ENCODE measurements at regions not wholly inside any gene's neighbourhood (a gene's known extent, or its start where the extent isn't known, plus 50 kb on each side); places are given as distances from the start of the nearest gene placed in this dataset.

DNA sequence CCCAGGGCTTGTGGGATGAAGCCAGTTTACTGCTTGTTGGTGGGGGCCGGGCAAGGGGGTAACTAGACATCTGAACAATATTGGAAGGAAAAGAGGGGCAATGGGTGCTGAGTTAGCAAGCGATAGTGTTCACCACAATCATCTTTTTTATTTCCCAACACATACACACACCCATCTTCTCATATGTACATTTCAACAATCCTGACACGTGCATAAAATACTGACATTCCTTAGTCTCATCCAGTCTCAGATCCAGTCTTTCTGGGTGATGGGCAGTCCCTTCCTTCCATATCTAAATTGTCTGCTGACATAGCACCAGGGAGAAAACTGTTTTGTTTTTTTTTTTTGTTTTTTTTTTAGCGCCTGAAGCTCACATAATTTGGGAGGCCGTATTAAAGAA is 333.6 kb upstream of the TRPC7 start:
- peaks cover 1 to 2% of the 10 kb centered on the region in 2 donors for H3K27me3 Mint-ChIP-seq
- no peaks in the 10 kb centered on the region for H3K27me3 ChIP-seq (ENCODE audit: insufficient read depth, low read length)
- no peaks in the 10 kb centered on the region for H3K36me3 ChIP-seq (ENCODE audit: insufficient read depth, low read length)
- ChIA-PET CTCF (ENCODE audit: partially characterized antibody) (no interaction called here), POLR2A (ENCODE audit: partially characterized antibody) (no interaction called here)
- DNase-seq = no peak
- no peak overlapping the region for H3K27ac ChIP-seq (ENCODE audit: low read depth, low read length)
- H3K4me1 ChIP-seq (ENCODE audit: insufficient read depth, low read length) = no peaks in the 10 kb centered on the region
- H3K4me3 ChIP-seq (ENCODE audit: low read length in 2 of 2) = no peak overlapping the region
- intact Hi-C loops (cut with micrococcal nuclease) = no loop called here
- H3K9me3 ChIP-seq (ENCODE audit: control insufficient read depth in 1 of 2, low read length in 2 of 2) = no peaks in the 10 kb centered on the region
- no peaks in the 10 kb centered on the region for H3K36me3 Mint-ChIP-seq
- no peak overlapping the region for H3K27ac Mint-ChIP-seq
- no peaks in the 10 kb centered on the region for H3K4me1 Mint-ChIP-seq
- H3K9me3 Mint-ChIP-seq = peaks cover 0 to 2% (median 0%) of the 10 kb centered on the region in 8 donors
- no peak overlapping the region for H3K4me3 Mint-ChIP-seq

DNA sequence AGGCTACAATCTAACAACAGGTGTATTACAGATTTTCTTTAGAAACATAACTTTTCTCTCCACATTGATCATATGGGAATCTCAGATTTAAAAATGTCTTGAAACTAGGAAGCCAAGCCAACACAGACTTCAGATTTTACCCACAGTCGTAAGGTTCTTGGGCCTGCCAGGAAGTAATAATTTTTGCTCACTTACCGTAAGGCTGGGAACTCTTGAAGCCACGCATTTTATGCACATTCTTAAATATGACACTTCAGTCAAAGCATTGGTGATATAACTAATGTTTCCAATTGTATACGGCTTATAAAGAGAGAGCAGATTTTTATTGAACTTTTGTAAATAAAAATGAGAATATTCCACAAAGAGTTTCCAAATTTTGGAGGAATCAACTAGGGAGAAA is 328.9 kb upstream of the TRPC7 start:
- Histone ChIP-seq H3K36me3 (ENCODE audit: insufficient read depth, low read length) (no peaks in the 10 kb centered on the region), H3K9me3 (ENCODE audit: control insufficient read depth in 1 of 2, low read length in 2 of 2) (no peaks in the 10 kb centered on the region), H3K4me1 (ENCODE audit: insufficient read depth, low read length) (no peaks in the 10 kb centered on the region), H3K27ac (ENCODE audit: low read depth, low read length) (no peak overlapping the region), H3K27me3 (ENCODE audit: insufficient read depth, low read length) (no peaks in the 10 kb centered on the region), H3K4me3 (ENCODE audit: low read length in 2 of 2) (no peak overlapping the region)
- Mint-ChIP-seq H3K4me1 (no peaks in the 10 kb centered on the region), H3K9me3 (peaks cover 0 to 11% (median 4%) of the 10 kb centered on the region in 8 donors), H3K4me3 (no peak overlapping the region), H3K27ac (no peak overlapping the region), H3K27me3 (peaks cover 0 to 1% of the 10 kb centered on the region in 2 donors), H3K36me3 (no peaks in the 10 kb centered on the region)
- ChIA-PET POLR2A (ENCODE audit: partially characterized antibody) (no interaction called here), CTCF (ENCODE audit: partially characterized antibody) (no interaction called here)
- no peak for DNase-seq
- intact Hi-C loops (cut with micrococcal nuclease) = no loop called here

DNA sequence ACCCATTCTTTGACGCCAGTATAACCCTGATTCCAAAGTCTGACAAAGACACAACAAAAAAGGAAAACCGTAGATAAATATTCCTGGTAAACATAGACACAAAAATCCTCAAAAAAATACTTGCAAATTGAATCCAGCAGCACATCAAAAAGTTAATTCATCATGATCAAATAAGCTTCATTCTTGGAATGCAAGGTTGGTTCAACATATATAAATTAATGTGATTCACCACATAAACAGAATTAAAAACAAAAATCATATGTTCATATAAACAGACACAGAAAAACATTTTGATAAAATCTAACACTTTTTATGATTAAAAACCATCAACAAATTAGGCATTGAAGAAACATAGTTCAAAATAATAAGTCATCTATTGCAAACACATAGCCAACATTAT is 324.2 kb upstream of the TRPC7 start:
- H3K4me1 ChIP-seq (ENCODE audit: insufficient read depth, low read length) = no peaks in the 10 kb centered on the region
- Mint-ChIP-seq H3K4me1 (no peaks in the 10 kb centered on the region), H3K36me3 (no peaks in the 10 kb centered on the region), H3K4me3 (no peak overlapping the region), H3K27me3 (no peaks in the 10 kb centered on the region), H3K9me3 (peaks cover 2 to 42% (median 21%) of the 10 kb centered on the region in 8 donors), H3K27ac (no peak overlapping the region)
- no peak overlapping the region for H3K4me3 ChIP-seq (ENCODE audit: low read length in 2 of 2)
- no peaks in the 10 kb centered on the region for H3K36me3 ChIP-seq (ENCODE audit: insufficient read depth, low read length)
- H3K27me3 ChIP-seq (ENCODE audit: insufficient read depth, low read length) = no peaks in the 10 kb centered on the region
- POLR2A ChIA-PET (ENCODE audit: partially characterized antibody) = no interaction called here
- no peak overlapping the region for H3K27ac ChIP-seq (ENCODE audit: low read depth, low read length)
- intact Hi-C loops (cut with micrococcal nuclease) = loop anchor here (10.0 kb wide), 1 partner anchor 315 kb away; no protein-coding TSS in a partner anchor
- DNase-seq = no peak
- H3K9me3 ChIP-seq (ENCODE audit: control insufficient read depth in 1 of 2, low read length in 2 of 2) = peaks cover 0 to 4% of the 10 kb centered on the region in 2 donors
- CTCF ChIA-PET (ENCODE audit: partially characterized antibody) = no interaction called here

DNA sequence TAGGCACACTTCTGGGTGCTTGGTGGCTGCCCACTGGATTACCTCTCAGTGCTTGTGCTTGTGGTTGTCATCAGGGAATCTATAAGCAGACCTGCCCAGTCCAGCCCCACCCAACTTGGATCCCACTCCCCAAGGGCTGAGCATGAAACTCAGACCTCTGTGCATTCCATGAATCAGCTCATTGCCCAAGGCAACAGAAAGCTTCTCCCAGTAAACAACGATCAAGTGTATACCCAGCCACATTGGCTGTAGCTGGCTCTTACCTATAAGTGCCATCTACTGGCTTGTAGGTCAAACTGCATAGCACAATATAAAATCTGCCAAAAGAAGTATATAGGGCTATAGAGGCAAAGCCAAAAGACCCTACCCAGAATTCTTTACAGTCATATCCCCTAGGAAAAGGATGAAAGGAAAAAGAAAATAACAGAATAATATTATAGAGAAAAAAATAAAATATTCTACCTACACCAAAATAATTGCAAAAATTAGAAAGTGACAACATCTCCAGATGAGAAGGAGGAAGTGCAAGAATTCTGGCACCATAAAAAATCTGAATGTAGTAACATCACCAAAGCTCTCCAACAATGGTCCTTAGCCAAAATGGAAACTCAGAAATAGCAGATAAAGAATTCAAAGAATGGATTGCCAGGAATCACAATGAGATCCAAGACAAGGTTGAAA is 321.0 kb upstream of the TRPC7 start:
- CTCF ChIA-PET (ENCODE audit: partially characterized antibody) = interaction anchor here (1.1 kb wide), 1 partner anchor 312 kb away, joined by 3 read pairs; no protein-coding TSS in a partner anchor
- Mint-ChIP-seq H3K27me3 (no peaks in the 10 kb centered on the region), H3K4me1 (peaks cover 0 to 2% (median 0%) of the 10 kb centered on the region in 4 donors), H3K36me3 (no peaks in the 10 kb centered on the region), H3K9me3 (peaks cover 5 to 47% (median 26%) of the 10 kb centered on the region in 8 donors), H3K27ac (no peak overlapping the region), H3K4me3 (no peak overlapping the region)
- no peaks in the 10 kb centered on the region for H3K36me3 ChIP-seq (ENCODE audit: insufficient read depth, low read length)
- H3K27me3 ChIP-seq (ENCODE audit: insufficient read depth, low read length) = no peaks in the 10 kb centered on the region
- DNase-seq = peak in 1 of 5 donors; percentile 4
- H3K4me3 ChIP-seq (ENCODE audit: low read length in 2 of 2) = no peak overlapping the region
- no peaks in the 10 kb centered on the region for H3K4me1 ChIP-seq (ENCODE audit: insufficient read depth, low read length)
- POLR2A ChIA-PET (ENCODE audit: partially characterized antibody) = no interaction called here
- no peak overlapping the region for H3K27ac ChIP-seq (ENCODE audit: low read depth, low read length)
- intact Hi-C loops (cut with micrococcal nuclease) = loop anchor here (10.0 kb wide), 1 partner anchor 312 kb away; no protein-coding TSS in a partner anchor
- H3K9me3 ChIP-seq (ENCODE audit: control insufficient read depth in 1 of 2, low read length in 2 of 2) = peaks cover 0 to 4% of the 10 kb centered on the region in 2 donors

DNA sequence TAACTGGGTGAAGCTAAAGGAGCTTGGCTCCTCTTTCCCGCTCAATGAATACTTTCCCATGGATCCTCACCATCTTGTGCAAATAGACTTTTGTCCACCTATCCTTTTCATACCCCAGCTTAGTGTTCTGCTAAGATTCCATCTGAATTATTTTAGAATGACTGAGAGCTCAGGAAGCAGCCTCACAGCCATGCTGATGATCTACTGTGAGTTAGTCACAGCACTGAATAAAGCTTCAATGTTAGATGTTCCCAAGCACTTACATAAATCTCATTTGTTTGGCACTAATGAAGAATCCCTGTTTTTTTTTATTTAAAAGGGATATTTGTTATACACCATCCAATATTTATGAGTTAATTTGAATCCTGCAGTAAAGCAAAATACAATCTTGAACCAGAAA is 317.6 kb upstream of the TRPC7 start:
- Mint-ChIP-seq H3K9me3 (peaks cover 2 to 29% (median 16%) of the 10 kb centered on the region in 8 donors), H3K4me1 (peaks cover 0 to 2% (median 0%) of the 10 kb centered on the region in 4 donors), H3K4me3 (no peak overlapping the region), H3K27me3 (no peaks in the 10 kb centered on the region), H3K36me3 (no peaks in the 10 kb centered on the region), H3K27ac (no peak overlapping the region)
- Histone ChIP-seq H3K27ac (ENCODE audit: low read depth, low read length) (no peak overlapping the region), H3K4me1 (ENCODE audit: insufficient read depth, low read length) (no peaks in the 10 kb centered on the region), H3K27me3 (ENCODE audit: insufficient read depth, low read length) (no peaks in the 10 kb centered on the region), H3K36me3 (ENCODE audit: insufficient read depth, low read length) (no peaks in the 10 kb centered on the region), H3K4me3 (ENCODE audit: low read length in 2 of 2) (no peak overlapping the region), H3K9me3 (ENCODE audit: control insufficient read depth in 1 of 2, low read length in 2 of 2) (peaks cover 0 to 7% of the 10 kb centered on the region in 2 donors)
- no peak for DNase-seq
- ChIA-PET CTCF (ENCODE audit: partially characterized antibody) (no interaction called here), POLR2A (ENCODE audit: partially characterized antibody) (no interaction called here)
- intact Hi-C loops (cut with micrococcal nuclease) = loop anchor here (10.0 kb wide), 1 partner anchor 308 kb away; no protein-coding TSS in a partner anchor

DNA sequence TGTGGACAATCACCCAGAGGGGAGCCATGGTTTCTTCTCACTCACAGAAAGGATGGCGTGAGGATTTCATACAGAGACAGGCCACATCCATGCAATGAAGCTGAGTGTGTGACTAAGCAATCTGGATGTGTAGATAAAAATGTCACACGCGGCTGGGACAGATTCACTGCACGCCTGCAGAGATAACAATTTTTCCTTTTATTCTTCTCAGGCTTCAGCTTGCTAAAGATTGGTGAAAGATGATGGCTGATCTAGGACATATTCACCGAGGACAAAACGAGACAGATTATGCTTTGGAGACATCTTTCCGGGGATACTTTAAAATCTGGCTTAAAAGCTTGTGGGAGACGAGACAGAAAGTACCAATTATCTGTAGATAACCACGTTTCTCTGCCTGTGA is 313.9 kb upstream of the TRPC7 start:
- Histone ChIP-seq H3K27ac (ENCODE audit: low read depth, low read length) (no peak overlapping the region), H3K4me3 (ENCODE audit: low read length in 2 of 2) (no peak overlapping the region), H3K36me3 (ENCODE audit: insufficient read depth, low read length) (no peaks in the 10 kb centered on the region), H3K4me1 (ENCODE audit: insufficient read depth, low read length) (no peaks in the 10 kb centered on the region), H3K9me3 (ENCODE audit: control insufficient read depth in 1 of 2, low read length in 2 of 2) (peaks cover 0 to 3% of the 10 kb centered on the region in 2 donors), H3K27me3 (ENCODE audit: insufficient read depth, low read length) (no peaks in the 10 kb centered on the region)
- peaks cover 1 to 13% (median 6%) of the 10 kb centered on the region in 8 donors for H3K9me3 Mint-ChIP-seq
- H3K36me3 Mint-ChIP-seq = no peaks in the 10 kb centered on the region
- H3K27ac Mint-ChIP-seq = no peak overlapping the region
- CTCF ChIA-PET (ENCODE audit: partially characterized antibody) = no interaction called here
- peaks cover 0 to under 1% (median 0%) of the 10 kb centered on the region in 4 donors for H3K4me1 Mint-ChIP-seq
- POLR2A ChIA-PET (ENCODE audit: partially characterized antibody) = no interaction called here
- no peak for DNase-seq
- H3K27me3 Mint-ChIP-seq = no peaks in the 10 kb centered on the region
- intact Hi-C loops (cut with micrococcal nuclease) = no loop called here
- H3K4me3 Mint-ChIP-seq = no peak overlapping the region

DNA sequence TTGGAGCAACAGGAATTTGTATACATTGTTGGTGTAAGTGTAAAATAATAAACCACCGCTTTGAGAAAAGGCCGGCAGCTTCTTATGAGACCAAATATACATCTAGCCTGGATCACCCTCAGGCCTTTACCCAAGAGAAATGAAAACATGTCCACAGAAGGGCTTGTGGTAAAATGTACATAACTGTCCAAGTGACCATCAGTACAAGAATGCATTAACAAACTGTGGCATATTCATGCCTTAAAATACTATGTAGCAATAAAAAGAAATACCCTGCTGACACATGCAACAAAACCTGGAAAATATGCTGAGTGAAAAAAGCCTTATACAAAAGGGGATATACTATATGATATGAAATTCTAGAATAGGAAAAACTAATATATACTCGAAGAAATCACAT is 311.9 kb upstream of the TRPC7 start:
- no peaks in the 10 kb centered on the region for H3K36me3 Mint-ChIP-seq
- H3K27ac Mint-ChIP-seq = no peak overlapping the region

More for the DNA sequence above, 311.9 kb upstream of the TRPC7 start:
- H3K36me3 ChIP-seq (ENCODE audit: insufficient read depth, low read length) = no peaks in the 10 kb centered on the region
- H3K4me1 ChIP-seq (ENCODE audit: insufficient read depth, low read length) = no peaks in the 10 kb centered on the region
- POLR2A ChIA-PET (ENCODE audit: partially characterized antibody) = no interaction called here
- no peak overlapping the region for H3K4me3 ChIP-seq (ENCODE audit: low read length in 2 of 2)
- DNase-seq = no peak
- H3K9me3 ChIP-seq (ENCODE audit: control insufficient read depth in 1 of 2, low read length in 2 of 2) = peaks cover 0 to 3% of the 10 kb centered on the region in 2 donors
- no peak overlapping the region for H3K4me3 Mint-ChIP-seq
- no peaks in the 10 kb centered on the region for H3K4me1 Mint-ChIP-seq
- CTCF ChIA-PET (ENCODE audit: partially characterized antibody) = no interaction called here
- H3K27me3 Mint-ChIP-seq = no peaks in the 10 kb centered on the region
- H3K27me3 ChIP-seq (ENCODE audit: insufficient read depth, low read length) = no peaks in the 10 kb centered on the region
- intact Hi-C loops (cut with micrococcal nuclease) = no loop called here
- H3K27ac ChIP-seq (ENCODE audit: low read depth, low read length) = no peak overlapping the region
- peaks cover 0 to 13% (median 4%) of the 10 kb centered on the region in 8 donors for H3K9me3 Mint-ChIP-seq
